ENCODE measurements at regions not wholly inside any gene's neighbourhood (a gene's known extent, or its start where the extent isn't known, plus 50 kb on each side); places are given as distances from the start of the nearest gene placed in this dataset.
A peak's percentile ranks its signal among the peaks of the same experiment; 100 is the strongest.

DNA sequence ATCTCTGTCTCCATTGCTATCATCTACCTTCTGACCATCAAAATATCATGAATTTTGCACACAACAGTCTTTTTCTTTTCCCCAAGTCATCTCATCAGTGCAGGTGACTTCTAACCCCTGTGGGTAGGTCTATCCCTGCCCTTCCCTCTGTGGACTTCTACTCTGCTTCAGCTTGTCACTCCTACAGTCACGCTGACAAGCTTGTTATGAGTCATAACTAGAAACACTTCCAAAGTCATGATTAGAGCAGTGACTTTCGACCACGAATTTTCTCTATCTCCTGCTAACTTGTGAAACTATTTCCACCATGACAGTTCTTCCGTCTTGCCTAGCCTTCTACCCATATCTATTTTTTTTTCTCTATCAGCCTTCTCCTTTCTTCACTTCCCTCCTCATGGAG is 343.7 kb upstream of the ARGLU1 start:
- DNase-seq, result no peak

- DNase-seq, result no peak
Observed at GRCh38 chr13:106911020-106911419, 343.1 kb upstream of the ARGLU1 start.

- no peak for DNase-seq
Observed at GRCh38 chr13:106906426-106906996, 338.6 kb upstream of the ARGLU1 start.

DNA sequence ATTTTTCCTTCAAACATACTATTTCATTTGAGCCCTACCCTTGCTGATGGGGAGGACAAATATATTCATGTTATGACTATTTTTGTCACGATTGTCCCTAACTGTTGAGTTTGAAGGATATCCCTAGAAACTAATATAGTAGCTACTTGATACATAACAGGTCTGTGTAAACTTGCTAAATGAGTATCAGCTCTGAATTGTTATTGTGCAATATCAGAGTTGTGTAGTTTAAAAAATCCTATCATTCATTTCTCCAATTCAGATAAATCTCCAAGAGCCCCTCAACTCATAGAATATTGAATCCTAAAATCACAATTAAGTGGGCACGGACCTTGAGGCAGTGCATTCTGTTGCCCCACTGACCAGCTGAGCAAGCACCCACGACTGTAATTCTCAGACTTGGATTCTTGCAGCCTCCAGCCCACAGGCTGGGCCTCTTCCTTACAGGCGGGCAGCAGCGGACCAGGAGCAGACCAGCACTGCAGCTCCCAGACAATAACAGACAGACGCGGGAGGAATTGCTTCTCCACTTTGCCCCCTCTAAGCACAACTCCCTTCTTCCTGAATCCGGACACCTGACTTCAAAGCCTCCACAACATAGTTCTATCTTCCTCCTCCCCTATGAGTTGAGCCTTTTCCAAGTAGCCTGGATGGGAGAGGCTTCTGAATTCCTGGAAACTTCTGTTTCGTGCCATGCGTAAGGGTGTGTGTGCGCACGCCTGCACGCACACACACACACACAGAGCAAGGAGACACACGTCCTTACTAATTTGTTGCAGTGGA is 337.6 kb upstream of the ARGLU1 start:
- DNase-seq, result no peak

GRCh38 chr13:106899442-106899841 is 331.5 kb upstream of the ARGLU1 start:
- DNase-seq, result no peak

DNA sequence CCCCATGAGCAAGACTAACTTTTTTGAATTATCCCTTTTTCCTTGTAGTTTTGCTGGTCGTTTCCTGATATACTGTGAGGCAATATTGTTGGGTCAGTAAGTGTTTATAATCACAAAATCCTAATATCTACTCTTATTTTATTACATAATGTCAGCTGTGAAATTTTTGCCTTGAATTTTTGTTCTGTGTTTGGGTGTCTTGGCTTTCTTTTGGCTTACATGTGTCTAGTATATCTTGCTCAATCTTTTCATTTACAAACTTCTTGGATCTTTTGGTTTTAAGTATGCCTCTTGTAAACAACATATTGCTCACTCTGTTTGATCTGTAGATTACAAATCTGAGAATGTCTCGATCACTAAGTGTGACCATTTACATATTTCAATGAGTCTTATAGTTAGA is 330.3 kb upstream of the ARGLU1 start:
- no peak for DNase-seq

DNA sequence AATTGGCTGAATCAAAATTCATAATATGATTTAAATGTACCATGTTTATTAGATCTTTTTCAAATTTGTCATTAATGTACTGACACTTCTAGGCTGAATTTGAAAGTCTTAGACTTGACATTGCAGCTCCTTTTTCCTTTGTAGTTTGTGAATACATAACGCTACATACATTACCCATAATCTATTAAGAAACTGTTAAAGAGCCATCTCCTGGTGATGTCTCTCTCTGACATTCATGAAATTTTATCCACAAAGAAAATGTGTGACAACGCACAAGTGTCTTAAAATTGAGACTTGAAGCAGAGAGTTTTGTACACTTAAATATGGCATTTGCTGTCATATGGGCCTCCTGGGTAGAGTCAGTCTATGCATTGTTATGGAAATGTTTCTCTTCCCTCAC is 320.2 kb upstream of the ARGLU1 start:
- no peak for DNase-seq

GRCh38 chr13:106887686-106888085 is 319.7 kb upstream of the ARGLU1 start:
- no peak for DNase-seq

- no peak for DNase-seq
Observed at GRCh38 chr13:106883976-106884375, 316.0 kb upstream of the ARGLU1 start.

DNA sequence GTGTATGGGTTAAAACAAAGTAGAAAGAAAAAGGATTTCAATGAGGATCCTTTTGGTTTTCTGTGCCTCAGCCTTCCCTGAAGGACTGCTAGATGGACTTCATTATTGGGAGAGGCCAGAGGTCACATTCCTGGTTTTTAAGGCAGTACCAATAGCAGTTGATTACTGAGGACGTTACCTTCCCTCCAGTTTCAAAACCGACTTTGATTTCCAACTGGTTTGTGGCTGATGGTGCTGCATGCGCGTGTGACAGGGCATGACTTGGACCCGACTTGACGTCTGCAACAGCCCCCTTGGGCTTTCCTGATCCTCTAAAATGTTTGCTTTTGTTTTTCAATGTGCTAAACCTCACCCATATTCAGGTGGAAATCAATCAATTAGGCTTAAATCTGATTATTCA is 314.3 kb upstream of the ARGLU1 start:
- DNase-seq, result no peak

DNA sequence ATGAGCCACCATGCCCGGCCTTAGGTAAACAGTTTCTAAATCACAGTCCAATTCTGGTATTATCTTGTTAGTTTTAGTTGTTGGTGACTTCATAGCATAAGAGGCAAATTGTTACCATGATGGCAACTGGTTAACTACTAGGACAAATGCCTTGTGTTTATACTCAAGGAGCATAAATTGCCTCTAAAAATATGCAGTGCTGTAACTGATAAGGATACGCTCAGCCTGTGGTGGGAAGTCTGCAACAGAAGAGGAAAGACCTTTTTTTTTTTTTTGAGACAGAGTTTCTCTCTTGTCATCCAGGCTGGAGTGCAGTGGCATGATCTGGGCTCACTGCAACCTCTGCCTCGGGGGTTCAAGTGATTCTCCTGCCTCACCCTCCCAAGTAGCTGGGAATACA is 311.9 kb upstream of the ARGLU1 start:
- no peak for DNase-seq

DNA sequence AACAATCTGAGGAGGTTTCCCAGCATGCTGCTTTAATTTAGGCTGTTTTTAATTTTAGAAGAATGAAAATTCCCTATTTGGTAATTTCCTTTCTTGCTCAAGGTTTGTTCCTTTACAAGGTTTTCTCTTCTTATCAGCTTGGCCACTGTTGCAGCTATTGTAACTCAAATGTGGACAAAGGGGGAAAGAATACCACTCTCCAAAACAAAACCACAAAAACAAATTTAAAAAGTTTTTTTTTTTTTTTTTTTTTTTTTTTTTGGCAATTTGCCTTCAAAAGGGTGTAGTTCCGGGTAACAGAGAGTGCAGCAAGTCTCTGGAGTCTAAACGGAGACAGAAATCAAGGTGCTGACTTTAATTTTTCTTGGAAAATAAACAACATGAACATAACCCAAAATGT is 306.4 kb upstream of the ARGLU1 start:
- DNase-seq, result no peak

- DNase-seq, result no peak
Observed at GRCh38 chr13:106873810-106874209, 305.9 kb upstream of the ARGLU1 start.

DNA sequence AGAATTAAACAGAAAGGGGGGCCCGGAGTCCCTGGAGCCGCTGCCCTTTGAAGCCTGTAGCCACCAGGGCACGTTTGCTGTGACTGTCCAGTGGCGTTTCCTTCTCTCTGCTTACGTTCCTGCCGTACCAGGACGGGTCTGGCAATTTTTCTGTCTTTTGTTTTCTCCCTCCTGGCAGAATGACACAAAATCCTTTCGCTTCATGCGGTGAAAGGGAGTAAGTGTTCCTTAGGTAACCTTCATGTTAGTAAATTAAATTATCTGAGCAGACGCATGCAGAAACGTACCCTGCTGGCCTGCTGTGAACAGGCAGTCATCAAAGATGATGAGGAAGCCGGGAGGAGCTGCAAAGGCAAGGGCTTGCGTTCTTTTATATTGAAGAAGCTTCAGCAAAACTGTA is 299.3 kb upstream of the ARGLU1 start:
- DNase-seq, result no peak

DNA sequence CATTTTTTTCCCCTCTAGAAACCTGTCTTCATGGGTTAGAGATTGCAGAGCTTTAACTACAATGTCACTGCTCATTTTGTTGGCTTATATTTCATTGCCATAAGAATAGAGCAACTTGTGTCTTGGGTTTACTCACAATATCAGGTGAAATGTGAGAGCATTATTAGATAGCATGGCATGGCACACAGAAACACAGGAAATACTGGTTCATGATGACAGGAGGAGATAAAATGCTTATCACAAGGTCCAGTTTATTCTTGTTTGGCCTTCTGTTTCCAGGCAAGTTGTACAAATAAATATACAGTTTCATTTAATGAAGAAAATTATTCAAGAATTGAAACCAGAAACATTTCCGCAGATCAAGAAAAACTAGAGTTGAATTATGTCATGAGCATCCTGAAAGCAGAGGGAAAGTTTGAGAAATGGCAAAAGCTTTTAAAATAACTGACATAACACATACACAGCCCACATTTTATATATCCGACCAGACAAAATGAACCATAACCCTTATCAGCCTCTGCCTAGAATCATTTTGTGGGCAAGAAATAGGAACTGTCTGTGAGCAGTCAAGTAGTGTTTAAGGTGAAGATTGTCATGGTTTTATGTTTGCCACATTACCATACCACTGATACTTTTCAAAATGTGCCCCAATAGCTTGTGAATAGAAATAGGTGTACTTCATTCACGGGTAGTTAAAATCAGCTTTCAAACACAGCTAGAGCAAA is 297.9 kb upstream of the ARGLU1 start:
- peak; percentile 24 for DNase-seq

DNA sequence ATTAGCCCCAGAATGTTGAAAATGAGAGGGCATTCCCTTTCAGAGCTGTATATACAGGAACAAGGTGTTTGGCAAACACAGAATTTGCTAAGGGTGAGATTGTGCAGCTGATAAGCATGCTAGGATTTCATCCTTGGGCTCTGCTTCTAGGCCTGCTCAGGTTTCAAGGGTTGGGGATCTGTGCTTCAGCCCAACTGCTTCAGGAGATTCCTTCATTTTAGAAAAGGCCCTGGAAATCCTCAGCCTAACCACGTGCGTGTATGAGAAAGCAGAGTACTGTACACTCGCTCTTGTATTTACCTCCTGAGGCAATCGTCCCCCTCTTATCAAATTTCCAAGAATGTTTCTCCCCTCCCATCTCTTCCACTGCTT is 291.6 kb upstream of the ARGLU1 start:
- DNase-seq, result no peak

DNA sequence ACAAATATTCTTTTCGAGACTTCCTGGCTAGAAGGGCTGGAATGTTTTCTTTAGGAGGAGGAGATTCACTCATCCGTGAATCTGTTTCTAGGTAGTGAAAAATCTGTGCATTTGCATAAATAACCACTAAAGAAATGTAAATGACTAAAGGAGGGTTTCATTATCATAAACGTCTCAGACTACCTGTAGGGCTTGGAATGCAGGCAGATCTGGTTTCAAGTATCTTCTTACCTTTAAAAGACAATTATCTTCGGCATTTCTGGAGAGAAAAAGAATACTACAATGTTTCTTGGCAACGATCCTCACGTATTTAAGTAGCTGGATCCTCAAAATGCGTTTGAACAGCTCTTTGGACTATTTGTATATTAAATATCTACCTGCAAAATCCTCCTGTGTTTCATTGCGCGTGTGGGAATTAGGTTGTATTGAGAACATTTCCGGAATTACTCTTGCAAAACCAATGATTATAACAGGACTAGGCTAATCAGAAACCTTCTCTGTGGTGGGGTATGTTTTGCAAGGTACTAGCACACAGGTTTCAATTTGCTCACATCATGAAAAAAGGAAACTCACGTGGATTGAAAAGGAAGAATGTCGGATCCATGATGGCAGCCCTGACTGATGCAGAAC is 291.1 kb upstream of the ARGLU1 start:
- DNase-seq, result no peak

GRCh38 chr13:106852436-106852835 is 284.5 kb upstream of the ARGLU1 start:
- no peak for DNase-seq

DNA sequence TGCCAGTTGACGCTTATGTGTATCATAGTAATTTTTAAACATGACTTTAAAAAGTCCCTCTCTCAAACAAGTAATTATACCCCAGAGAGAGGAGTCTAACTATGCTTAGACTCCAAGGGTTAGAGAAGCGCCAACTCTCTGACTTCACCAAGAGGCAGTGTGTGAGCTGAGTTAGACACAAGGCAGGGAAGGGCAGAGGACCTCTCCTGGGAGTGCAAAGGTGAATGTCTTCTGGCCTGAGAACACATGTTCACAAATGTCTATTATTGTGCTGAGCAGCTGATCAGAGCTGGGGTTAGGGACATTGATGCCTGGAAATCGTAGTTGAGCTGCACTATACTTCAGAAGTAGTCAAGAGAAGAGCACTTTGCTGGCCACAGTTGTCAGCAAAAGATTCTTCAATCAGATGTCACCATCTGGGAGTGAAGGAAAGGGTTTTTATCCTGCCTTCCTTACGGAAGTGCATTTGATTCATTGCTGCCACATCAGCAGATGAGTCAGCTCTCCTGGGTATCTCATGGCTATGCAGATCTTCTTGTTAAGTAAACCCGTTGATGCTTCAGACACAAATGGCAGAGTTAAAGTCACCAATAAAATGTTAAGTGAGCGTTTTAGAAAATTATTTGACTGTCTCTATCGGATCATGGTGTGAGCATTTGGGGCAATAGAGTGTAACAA is 283.2 kb upstream of the ARGLU1 start:
- DNase-seq, result no peak

DNA sequence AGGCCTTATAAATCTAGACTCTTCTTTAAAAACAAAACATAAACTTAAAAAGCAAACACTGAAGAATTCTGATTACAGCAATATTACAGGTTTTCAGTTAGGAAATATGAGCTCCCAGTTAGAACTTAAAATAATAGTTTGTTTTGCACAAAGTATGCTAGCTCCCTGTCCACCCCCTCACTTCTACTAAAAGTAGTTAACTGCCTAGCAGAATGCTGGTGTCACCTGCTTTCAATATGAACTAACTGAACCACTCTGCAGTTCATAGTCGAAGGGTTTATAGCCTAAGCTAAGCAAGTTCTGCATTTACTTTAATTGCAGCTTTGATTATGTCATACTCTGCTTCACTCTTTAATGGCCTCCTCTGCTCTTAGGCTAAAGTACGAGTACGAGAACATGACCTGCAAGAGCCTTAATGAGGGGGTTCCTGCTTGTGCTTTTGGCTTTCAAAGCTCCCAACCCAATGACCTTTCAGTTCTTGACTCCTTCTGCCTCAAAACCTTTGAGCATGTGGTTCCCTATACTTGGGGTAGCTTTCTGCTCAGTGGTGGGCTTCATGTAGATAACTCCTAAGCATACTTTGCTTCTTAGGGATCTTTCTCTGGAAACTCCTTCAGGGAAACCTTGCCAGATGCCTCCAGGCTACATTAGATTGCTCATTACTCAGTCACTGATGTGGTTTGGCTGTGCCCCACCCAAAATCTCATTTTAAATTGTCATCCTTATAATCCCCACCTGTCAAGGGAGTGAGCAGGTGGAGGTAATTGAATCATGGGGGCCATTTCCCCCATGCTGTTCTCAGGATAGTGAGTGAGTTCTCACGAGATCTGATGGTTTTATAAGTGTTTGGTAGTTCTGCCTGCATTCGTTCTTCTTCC is 278.9 kb upstream of the ARGLU1 start:
- no peak for DNase-seq

- no peak for DNase-seq
Observed at GRCh38 chr13:106836186-106836802, 268.4 kb upstream of the ARGLU1 start.

- DNase-seq, result no peak
Observed at GRCh38 chr13:106835477-106835876, 267.5 kb upstream of the ARGLU1 start.
